ENCODE measurements at regions not wholly inside any gene's neighbourhood (a gene's known extent, or its start where the extent isn't known, plus 50 kb on each side); places are given as distances from the start of the nearest gene placed in this dataset.
"Not testable (repeated sequence)": the region's sequence is repeated elsewhere in the genome, so short reads cannot be mapped to it uniquely, and the experiment has no call there.

GRCh38 chr10:109308971-109309370 is 614.3 kb downstream of the XPNPEP1 start:
- in situ Hi-C loops (cut with MboI; ENCODE audit: low sequenced_read_pairs): no loop called here

GRCh38 chr10:109307102-109307501 is 616.2 kb downstream of the XPNPEP1 start:
- in situ Hi-C loops (cut with MboI; ENCODE audit: low sequenced_read_pairs): not testable (repeated sequence)

- in situ Hi-C loops (cut with MboI; ENCODE audit: low sequenced_read_pairs): no loop called here
These were observed 616.6 kb downstream of the XPNPEP1 start for GRCh38 chr10:109306698-109307097.

GRCh38 chr10:109287858-109288257 is 635.5 kb downstream of the XPNPEP1 start:
- in situ Hi-C loops (cut with MboI; ENCODE audit: low sequenced_read_pairs): no loop called here

- in situ Hi-C loops (cut with MboI; ENCODE audit: low sequenced_read_pairs): no loop called here
These were observed 640.8 kb downstream of the XPNPEP1 start for GRCh38 chr10:109282510-109282909.

GRCh38 chr10:109281347-109281746 is 642.0 kb downstream of the XPNPEP1 start:
- in situ Hi-C loops (cut with MboI; ENCODE audit: low sequenced_read_pairs): no loop called here

- in situ Hi-C loops (cut with MboI; ENCODE audit: low sequenced_read_pairs): no loop called here
These were observed 642.5 kb downstream of the XPNPEP1 start for GRCh38 chr10:109280837-109281236.

- in situ Hi-C loops (cut with MboI; ENCODE audit: low sequenced_read_pairs): no loop called here
These were observed 645.9 kb downstream of the XPNPEP1 start for GRCh38 chr10:109277456-109277855.

- in situ Hi-C loops (cut with MboI; ENCODE audit: low sequenced_read_pairs): no loop called here
These were observed 647.4 kb downstream of the XPNPEP1 start for GRCh38 chr10:109275960-109276359.

- in situ Hi-C loops (cut with MboI; ENCODE audit: low sequenced_read_pairs): no loop called here
These were observed 648.6 kb downstream of the XPNPEP1 start for GRCh38 chr10:109274681-109275080.

- in situ Hi-C loops (cut with MboI; ENCODE audit: low sequenced_read_pairs): no loop called here
These were observed 653.1 kb downstream of the XPNPEP1 start for GRCh38 chr10:109270173-109270572.

GRCh38 chr10:109264004-109264403 is 659.3 kb downstream of the XPNPEP1 start:
- in situ Hi-C loops (cut with MboI; ENCODE audit: low sequenced_read_pairs): no loop called here

GRCh38 chr10:109261231-109261630 is 662.1 kb downstream of the XPNPEP1 start:
- in situ Hi-C loops (cut with MboI; ENCODE audit: low sequenced_read_pairs): no loop called here

- in situ Hi-C loops (cut with MboI; ENCODE audit: low sequenced_read_pairs): no loop called here
These were observed 664.0 kb downstream of the XPNPEP1 start for GRCh38 chr10:109259293-109259692.

- in situ Hi-C loops (cut with MboI; ENCODE audit: low sequenced_read_pairs): no loop called here
These were observed 670.0 kb downstream of the XPNPEP1 start for GRCh38 chr10:109253306-109253705.

GRCh38 chr10:109250152-109250551 is 673.2 kb downstream of the XPNPEP1 start:
- in situ Hi-C loops (cut with MboI; ENCODE audit: low sequenced_read_pairs): no loop called here

GRCh38 chr10:109247814-109248213 is 675.5 kb downstream of the XPNPEP1 start:
- in situ Hi-C loops (cut with MboI; ENCODE audit: low sequenced_read_pairs): no loop called here

GRCh38 chr10:109245821-109246220 is 677.5 kb downstream of the XPNPEP1 start:
- in situ Hi-C loops (cut with MboI; ENCODE audit: low sequenced_read_pairs): no loop called here

- in situ Hi-C loops (cut with MboI; ENCODE audit: low sequenced_read_pairs): no loop called here
These were observed 683.9 kb downstream of the XPNPEP1 start for GRCh38 chr10:109239371-109239770.

- in situ Hi-C loops (cut with MboI; ENCODE audit: low sequenced_read_pairs): no loop called here
These were observed 685.6 kb downstream of the XPNPEP1 start for GRCh38 chr10:109237682-109238081.

GRCh38 chr10:109237050-109237449 is 686.3 kb downstream of the XPNPEP1 start:
- in situ Hi-C loops (cut with MboI; ENCODE audit: low sequenced_read_pairs): no loop called here

GRCh38 chr10:109223533-109223932 is 699.8 kb downstream of the XPNPEP1 start:
- in situ Hi-C loops (cut with MboI; ENCODE audit: low sequenced_read_pairs): not testable (repeated sequence)

GRCh38 chr10:109219935-109220605 is 703.2 kb downstream of the XPNPEP1 start:
- in situ Hi-C loops (cut with MboI; ENCODE audit: low sequenced_read_pairs): no loop called here
